HCT116 (cell line): ENCODE measurements at regions not wholly inside any gene's neighbourhood (a gene's known extent, or its start where the extent isn't known, plus 50 kb on each side); places are given as distances from the start of the nearest gene placed in this dataset.

Source experiments
- ATAC-seq: fragments of 200-7000 bp; cut with Tn5 transposase; 2 replicates; pipeline ENCODE4 v1.9.1; 2020; ENCODE audit warnings: mild to moderate bottlenecking, moderate library complexity
- BruUV-seq: library from RNA; stranded (reverse); fragments of 400-500 nt; replicated peaks from 2 replicates; lab custom pipeline; 2021; lab: Mats Ljungman, UMichigan
- CTCF ChIA-PET: fragments of 300-600 bp; sonication (Branson Sonifier 250); formaldehyde crosslinking; loops from one replicate; lab custom pipeline; 2021; ENCODE audit warnings: antibody characterized with exemption; lab: Charles Lee
- POLR2A ChIA-PET: fragments of 300-600, 350-600 bp; sonication (Branson Sonifier 250); formaldehyde crosslinking; loops from one replicate; lab custom pipeline; 2021; ENCODE audit warnings: antibody characterized with exemption; lab: Charles Lee
- RAD21 ChIA-PET, 2 experiments: fragments of 300-600 bp; sonication (Branson Sonifier 250); formaldehyde crosslinking; loops; one replicate each; lab custom pipeline; 2023; ENCODE audit warnings: low total read pairs in 2 of 2; ENCODE audit not compliant: uncharacterized antibody in 2 of 2, unreplicated experiment in 2 of 2, low non-redundant PET in 1 of 2; lab: Charles Lee
- DNase-seq: peaks from one replicate; pipeline ENCODE4 v3.0.0-alpha.2; 2010; ENCODE audit warnings: low read depth, low spot score
- H2AFZ ChIP-seq: fragments of 200-600 bp; shearing (Covaris generic), sonication (generic); 2 replicates; pipeline ENCODE4 v1.6.1; 2017; ENCODE audit warnings: low read depth, mixed run types, mixed read lengths, antibody characterized with exemption, low read length; ENCODE audit not compliant: poor library complexity, severe bottlenecking
- H3K27ac ChIP-seq: 2 replicates; pipeline ENCODE4 v1.5.1; 2012; ENCODE audit warnings: low read depth, low read length
- H3K27me3 ChIP-seq: fragments of 200-600 bp; sonication (generic); 2 replicates; pipeline ENCODE4 v1.6.1; 2016; ENCODE audit warnings: mixed run types, low read length, mixed read lengths; ENCODE audit not compliant: insufficient read depth
- H3K36me3 ChIP-seq, 2 experiments: fragments of 200-500 bp in 1 of 2; fragments of 200-600 bp in 1 of 2; sonication (Bioruptor generic) in 1 of 2; sonication (generic) in 1 of 2; 2 replicates each; pipeline versions ENCODE4 v1.5.1 to v1.6.1; 2014 to 2016; ENCODE audit warnings: low read length in 2 of 2, inconsistent platforms in 1 of 2, mixed read lengths in 1 of 2, mixed run types in 1 of 2; ENCODE audit not compliant: insufficient read depth in 2 of 2, control insufficient read depth in 1 of 2
- H3K4me1 ChIP-seq, 2 experiments: fragments of 200-600 bp in 1 of 2; sonication (generic) in 1 of 2; 2 replicates each; pipeline versions ENCODE4 v1.5.1 to v1.6.1; 2012 to 2017; ENCODE audit warnings: low read length in 2 of 2, inconsistent platforms in 1 of 2, mild to moderate bottlenecking in 1 of 2, mixed read lengths in 1 of 2, mixed run types in 1 of 2, moderate library complexity in 1 of 2; ENCODE audit not compliant: insufficient read depth in 2 of 2, control insufficient read depth in 1 of 2
- H3K4me2 ChIP-seq: fragments of 200-600 bp; sonication (generic); 2 replicates; pipeline ENCODE4 v1.6.1; 2017; ENCODE audit warnings: mixed run types, low read length, mixed read lengths
- H3K4me3 ChIP-seq, 2 experiments: fragments of 200-600 bp in 1 of 2; sonication (generic) in 1 of 2; replicated peaks in 1 of 2; 2 replicates each; pipeline ENCODE4 v1.5.1; 2011 to 2016; ENCODE audit warnings: low read length in 2 of 2, control low read depth in 1 of 2, low read depth in 1 of 2, mild to moderate bottlenecking in 1 of 2, mixed read lengths in 1 of 2, mixed run types in 1 of 2
- H3K79me2 ChIP-seq: fragments of 200-600 bp; sonication (generic); 2 replicates; pipeline ENCODE4 v1.6.1; 2017; ENCODE audit warnings: mild to moderate bottlenecking, mixed run types, low read length, moderate library complexity, mixed read lengths; ENCODE audit not compliant: insufficient read depth
- H3K9ac ChIP-seq: fragments of 200-600 bp; sonication (generic); 2 replicates; pipeline ENCODE4 v1.6.1; 2016; ENCODE audit warnings: low read length, mixed read lengths
- H3K9me2 ChIP-seq: fragments of 200-600 bp; sonication (generic), shearing (Covaris generic); 2 replicates; pipeline ENCODE4 v1.6.1; 2017; ENCODE audit warnings: mixed run types, mild to moderate bottlenecking, moderate library complexity; ENCODE audit not compliant: insufficient read depth
- H3K9me3 ChIP-seq, 2 experiments: fragments of 200-500 bp in 1 of 2; fragments of 200-600 bp in 1 of 2; sonication (Bioruptor generic) in 1 of 2; sonication (generic) in 1 of 2; 2 replicates each; pipeline ENCODE4 v1.6.1; 2014 to 2017; ENCODE audit warnings: low read length in 2 of 2, mixed read lengths in 2 of 2, inconsistent platforms in 1 of 2, low read depth in 1 of 2, mild to moderate bottlenecking in 1 of 2, mixed run types in 1 of 2, moderate library complexity in 1 of 2; ENCODE audit not compliant: control insufficient read depth in 1 of 2, insufficient read depth in 1 of 2
- H4K20me1 ChIP-seq: fragments of 200-600 bp; sonication (generic), shearing (Covaris generic); 2 replicates; pipeline ENCODE4 v1.6.1; 2017; ENCODE audit warnings: mixed run types, mild to moderate bottlenecking, moderate library complexity; ENCODE audit not compliant: insufficient read depth
- CBX3 ChIP-seq: IDR thresholded peaks from 2 replicates; pipeline ENCODE4 v1.6.1; 2012; ENCODE audit warnings: low read depth
- CEBPB ChIP-seq: IDR thresholded peaks from 2 replicates; pipeline ENCODE4 v1.6.1; 2012; ENCODE audit warnings: low read depth
- EGR1 ChIP-seq: IDR thresholded peaks from 2 replicates; pipeline ENCODE4 v1.6.1; 2012; ENCODE audit warnings: low read depth
- ELF1 ChIP-seq: IDR thresholded peaks from 2 replicates; pipeline ENCODE4 v1.6.1; 2012; ENCODE audit warnings: low read depth, borderline replicate concordance
- EZH2phosphoT487 ChIP-seq: fragments of 200-600 bp; IDR thresholded peaks from 2 replicates; pipeline ENCODE4 v1.6.1; 2018; ENCODE audit warnings: antibody characterized with exemption, borderline replicate concordance
- FOSL1 ChIP-seq: IDR thresholded peaks from 2 replicates; pipeline ENCODE4 v1.6.1; 2012; ENCODE audit warnings: low read depth
- JUND ChIP-seq: IDR thresholded peaks from 2 replicates; pipeline ENCODE4 v1.6.1; 2012
- POLR2A ChIP-seq: IDR thresholded peaks from 2 replicates; pipeline ENCODE4 v1.7.0; 2011; ENCODE audit warnings: borderline replicate concordance; ENCODE audit not compliant: insufficient read depth, insufficient read length; ENCODE audit errors: extremely low read depth
- RAD21 ChIP-seq: IDR thresholded peaks from 2 replicates; pipeline ENCODE4 v1.6.1; 2012; ENCODE audit warnings: low read depth, mild to moderate bottlenecking
- SIN3A ChIP-seq: IDR thresholded peaks from 2 replicates; pipeline ENCODE4 v1.6.1; 2012; ENCODE audit warnings: low read depth
- YY1 ChIP-seq: IDR thresholded peaks from 2 replicates; pipeline ENCODE4 v1.6.1; 2011; ENCODE audit warnings: low read length, low read depth, moderate library complexity, mild to moderate bottlenecking; ENCODE audit not compliant: insufficient replicate concordance; ENCODE audit errors: extremely low read depth
- ZFX ChIP-seq: fragments of 450-650 bp; IDR thresholded peaks from 2 replicates; pipeline ENCODE4 v1.6.1; 2017
- ZNF274 ChIP-seq: fragments of 200-500 bp; sonication (Bioruptor generic); IDR thresholded peaks from 2 replicates; pipeline ENCODE4 v1.6.1; 2014; ENCODE audit warnings: mild to moderate bottlenecking, low read depth, low read length, inconsistent platforms
- intact Hi-C: fragments of 100-400 bp; cut with micrococcal nuclease; formaldehyde crosslinking; loops from 2 replicates; pipeline ENCODE4 v1.10.0; 2022
- TF ChIP-seq, protein P1 (sequence below): IDR thresholded peaks from 2 replicates; pipeline ENCODE4 v1.6.1; 2012
- TF ChIP-seq, protein P2 (sequence below): IDR thresholded peaks from 2 replicates; pipeline ENCODE4 v1.6.1; 2011; ENCODE audit warnings: mild to moderate bottlenecking, low read length, moderate library complexity; ENCODE audit not compliant: insufficient replicate concordance; ENCODE audit errors: extremely low read depth
- TF ChIP-seq, protein P3 (sequence below): IDR thresholded peaks from 2 replicates; pipeline ENCODE4 v1.6.1; 2012

DNA sequence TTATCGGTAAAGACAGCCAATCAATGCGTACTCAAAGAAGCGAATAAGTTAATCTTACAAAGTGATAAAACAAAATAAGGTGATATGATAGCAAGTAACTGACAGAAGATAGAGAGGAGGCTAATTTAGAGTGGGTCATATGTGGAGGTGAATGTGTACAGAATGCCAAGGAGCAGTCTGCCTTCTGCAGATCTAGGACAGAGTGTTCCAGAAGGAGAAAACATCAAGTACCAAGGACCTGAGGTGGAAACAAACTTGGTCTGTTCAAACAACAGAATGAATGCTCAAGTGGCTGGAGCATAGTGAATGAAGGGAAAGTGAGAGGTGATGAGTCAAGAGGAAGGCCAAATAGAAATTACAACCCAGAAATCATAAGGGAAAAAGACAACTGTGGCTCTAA is 170.3 kb upstream of the BMP4 start:
- Histone ChIP-seq H3K4me2 (no peak overlapping the region), H4K20me1 (no peaks in the 10 kb centered on the region), H3K4me3 (no peak overlapping the region), H3K9me3 (no peaks in the 10 kb centered on the region), H2AFZ (no peak overlapping the region), H3K9me2 (no peaks in the 10 kb centered on the region), H3K79me2 (no peaks in the 10 kb centered on the region), H3K27ac (no peak overlapping the region), H3K9ac (no peak overlapping the region), H3K36me3 (no peaks in the 10 kb centered on the region), H3K27me3 (no peaks in the 10 kb centered on the region), H3K4me1 (no peaks in the 10 kb centered on the region)
- TF ChIP-seq EZH2phosphoT487 = no peak
- no peak for TF ChIP-seq ELF1
- no peak for TF ChIP-seq ZNF274
- TF ChIP-seq, protein P1, sequence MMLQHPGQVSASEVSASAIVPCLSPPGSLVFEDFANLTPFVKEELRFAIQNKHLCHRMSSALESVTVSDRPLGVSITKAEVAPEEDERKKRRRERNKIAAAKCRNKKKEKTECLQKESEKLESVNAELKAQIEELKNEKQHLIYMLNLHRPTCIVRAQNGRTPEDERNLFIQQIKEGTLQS = no peak
- no peak for TF ChIP-seq JUND
- TF ChIP-seq SIN3A = no peak
- no peak for TF ChIP-seq FOSL1
- TF ChIP-seq, protein P2, sequence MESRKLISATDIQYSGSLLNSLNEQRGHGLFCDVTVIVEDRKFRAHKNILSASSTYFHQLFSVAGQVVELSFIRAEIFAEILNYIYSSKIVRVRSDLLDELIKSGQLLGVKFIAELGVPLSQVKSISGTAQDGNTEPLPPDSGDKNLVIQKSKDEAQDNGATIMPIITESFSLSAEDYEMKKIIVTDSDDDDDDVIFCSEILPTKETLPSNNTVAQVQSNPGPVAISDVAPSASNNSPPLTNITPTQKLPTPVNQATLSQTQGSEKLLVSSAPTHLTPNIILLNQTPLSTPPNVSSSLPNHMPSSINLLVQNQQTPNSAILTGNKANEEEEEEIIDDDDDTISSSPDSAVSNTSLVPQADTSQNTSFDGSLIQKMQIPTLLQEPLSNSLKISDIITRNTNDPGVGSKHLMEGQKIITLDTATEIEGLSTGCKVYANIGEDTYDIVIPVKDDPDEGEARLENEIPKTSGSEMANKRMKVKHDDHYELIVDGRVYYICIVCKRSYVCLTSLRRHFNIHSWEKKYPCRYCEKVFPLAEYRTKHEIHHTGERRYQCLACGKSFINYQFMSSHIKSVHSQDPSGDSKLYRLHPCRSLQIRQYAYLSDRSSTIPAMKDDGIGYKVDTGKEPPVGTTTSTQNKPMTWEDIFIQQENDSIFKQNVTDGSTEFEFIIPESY = no peak
- TF ChIP-seq ZFX = no peak
- no peak for TF ChIP-seq CBX3
- POLR2A ChIA-PET = no interaction called here
- ATAC-seq = no peak
- no TSS peak for BruUV-seq
- intact Hi-C loops = no loop called here
- no peak for DNase-seq
- RAD21 ChIA-PET = no interaction called here
- CTCF ChIA-PET = no interaction called here

DNA sequence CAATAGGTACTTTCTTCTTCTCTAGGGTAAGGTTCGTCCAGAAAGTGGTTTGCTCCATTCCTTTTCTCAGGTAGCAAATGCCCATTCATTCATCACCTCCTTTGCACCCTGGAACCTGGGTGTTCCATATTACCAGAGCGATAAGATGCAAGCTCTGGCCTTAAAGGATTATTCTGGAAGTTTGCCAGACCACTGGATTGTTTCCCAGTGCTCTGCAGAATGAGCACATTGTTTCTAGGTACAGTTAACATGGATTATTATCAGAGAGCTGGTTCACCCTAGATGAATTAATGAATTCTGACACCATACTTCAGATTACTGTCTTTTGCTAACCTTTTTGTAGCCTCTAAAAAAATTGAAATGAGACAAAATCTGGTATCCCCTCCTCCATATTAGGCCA is 170.9 kb upstream of the BMP4 start:
- H3K4me3 ChIP-seq = no peak overlapping the region
- H3K27ac ChIP-seq = no peak overlapping the region
- no TSS peak for BruUV-seq
- H3K36me3 ChIP-seq = no peaks in the 10 kb centered on the region
- H3K9me2 ChIP-seq = no peaks in the 10 kb centered on the region
- POLR2A ChIA-PET = no interaction called here
- no peaks in the 10 kb centered on the region for H3K9me3 ChIP-seq
- no peaks in the 10 kb centered on the region for H4K20me1 ChIP-seq
- intact Hi-C loops = no loop called here
- H3K4me2 ChIP-seq = no peak overlapping the region
- ATAC-seq (no peak), DNase-seq (no peak)
- no peak overlapping the region for H3K9ac ChIP-seq
- no peak overlapping the region for H2AFZ ChIP-seq
- TF ChIP-seq, protein P3, sequence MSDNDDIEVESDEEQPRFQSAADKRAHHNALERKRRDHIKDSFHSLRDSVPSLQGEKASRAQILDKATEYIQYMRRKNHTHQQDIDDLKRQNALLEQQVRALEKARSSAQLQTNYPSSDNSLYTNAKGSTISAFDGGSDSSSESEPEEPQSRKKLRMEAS = no peak
- TF ChIP-seq ZNF274 (no peak), SIN3A (no peak), POLR2A (no peak), YY1 (no peak), RAD21 (no peak), EGR1 (no peak), ELF1 (no peak), CEBPB (no peak)
- TF ChIP-seq, protein P1 = no peak
- CTCF ChIA-PET = no interaction called here
- RAD21 ChIA-PET = no interaction called here
- H3K79me2 ChIP-seq = no peaks in the 10 kb centered on the region
- H3K27me3 ChIP-seq = no peaks in the 10 kb centered on the region
- no peaks in the 10 kb centered on the region for H3K4me1 ChIP-seq
